GM19043 (cell line): ENCODE measurements at regions not wholly inside any gene's neighbourhood (a gene's known extent, or its start where the extent isn't known, plus 50 kb on each side); places are given as distances from the start of the nearest gene placed in this dataset.

Experiments
- ATAC-seq: cut with Tn5 transposase; IDR thresholded peaks from one replicate; pipeline ENCODE4 v1.9.1; 2021; ENCODE audit warnings: low read depth; ENCODE audit not compliant: unreplicated experiment

- no peak for ATAC-seq
These were observed 50.0 kb upstream of the TRPM1 start for GRCh38 chr15:31151301-31152233.

GRCh38 chr15:31153531-31153930, 52.0 kb upstream of the TRPM1 start:
- no peak for ATAC-seq

GRCh38 chr15:31155151-31155550, 53.6 kb upstream of the TRPM1 start:
- no peak for ATAC-seq

- no peak for ATAC-seq
These were observed 54.7 kb upstream of the TRPM1 start for GRCh38 chr15:31156226-31156625.

- ATAC-seq = no peak
These were observed 55.3 kb upstream of the TRPM1 start for GRCh38 chr15:31156808-31157207.

- no peak for ATAC-seq
These were observed 56.1 kb upstream of the TRPM1 start for GRCh38 chr15:31157644-31158069.

- ATAC-seq = no peak
These were observed 57.5 kb upstream of the TRPM1 start for GRCh38 chr15:31158858-31159569.

- ATAC-seq = no peak
These were observed 58.3 kb upstream of the TRPM1 start for GRCh38 chr15:31159837-31160236.

GRCh38 chr15:31160297-31160696, 58.8 kb upstream of the TRPM1 start:
- no peak for ATAC-seq

- ATAC-seq = no peak
These were observed 59.4 kb upstream of the TRPM1 start for GRCh38 chr15:31160740-31161495.

GRCh38 chr15:31161951-31162350, 60.4 kb upstream of the TRPM1 start:
- no peak for ATAC-seq

GRCh38 chr15:31162721-31163510, 61.4 kb upstream of the TRPM1 start:
- ATAC-seq = no peak

GRCh38 chr15:31163769-31164572, 62.4 kb upstream of the TRPM1 start:
- ATAC-seq = no peak

- no peak for ATAC-seq
These were observed 63.0 kb upstream of the TRPM1 start for GRCh38 chr15:31164573-31164912.

- ATAC-seq = no peak
These were observed 68.0 kb upstream of the TRPM1 start for GRCh38 chr15:31169558-31169957.

GRCh38 chr15:31171731-31172130, 70.2 kb upstream of the TRPM1 start:
- ATAC-seq = no peak

- ATAC-seq = no peak
These were observed 71.1 kb upstream of the TRPM1 start for GRCh38 chr15:31172606-31173005.

GRCh38 chr15:31173790-31174450, 72.4 kb upstream of the TRPM1 start:
- ATAC-seq = no peak

- no peak for ATAC-seq
These were observed 74.0 kb upstream of the TRPM1 start for GRCh38 chr15:31175484-31175883.
